ENCODE measurements at regions not wholly inside any gene's neighbourhood (a gene's known extent, or its start where the extent isn't known, plus 50 kb on each side); places are given as distances from the start of the nearest gene placed in this dataset.

GRCh38 chr4:151952137-151952536, 191.3 kb upstream of the GATB start:
- DNase-seq (ENCODE audit: low read depth), result no peak
- no peak overlapping the region for H3K4me3 ChIP-seq (ENCODE audit: low read depth, low read length)
- TF ChIP-seq CTCF (IDR thresholded peaks at IDR 0.05; ENCODE audit: insufficient read depth, low read length), result no peak

GRCh38 chr4:151951671-151952050, 190.9 kb upstream of the GATB start:
- TF ChIP-seq CTCF (IDR thresholded peaks at IDR 0.05; ENCODE audit: insufficient read depth, low read length), result no peak
- no peak for DNase-seq (ENCODE audit: low read depth)
- H3K4me3 ChIP-seq (ENCODE audit: low read depth, low read length), result no peak overlapping the region

GRCh38 chr4:151950993-151951670, 190.3 kb upstream of the GATB start:
- DNase-seq (ENCODE audit: low read depth), result no peak

GRCh38 chr4:151948351-151949016, 187.7 kb upstream of the GATB start:
- peak; percentile 71 for DNase-seq (ENCODE audit: low read depth)
- no peak for TF ChIP-seq CTCF (IDR thresholded peaks at IDR 0.05; ENCODE audit: insufficient read depth, low read length)
- no peak overlapping the region for H3K4me3 ChIP-seq (ENCODE audit: low read depth, low read length)

More at GRCh38 chr4:151950993-151951670, 190.3 kb upstream of the GATB start:
- H3K4me3 ChIP-seq (ENCODE audit: low read depth, low read length), result no peak overlapping the region
- no peak for TF ChIP-seq CTCF (IDR thresholded peaks at IDR 0.05; ENCODE audit: insufficient read depth, low read length)

- no peak overlapping the region for H3K4me3 ChIP-seq (ENCODE audit: low read depth, low read length)
- TF ChIP-seq CTCF (IDR thresholded peaks at IDR 0.05; ENCODE audit: insufficient read depth, low read length), result no peak
- no peak for DNase-seq (ENCODE audit: low read depth)
These were observed 185.9 kb upstream of the GATB start for GRCh38 chr4:151946718-151947117.

GRCh38 chr4:151942971-151943370, 182.2 kb upstream of the GATB start:
- no peak for TF ChIP-seq CTCF (IDR thresholded peaks at IDR 0.05; ENCODE audit: insufficient read depth, low read length)
- DNase-seq (ENCODE audit: low read depth), result no peak
- H3K4me3 ChIP-seq (ENCODE audit: low read depth, low read length), result no peak overlapping the region
